NCI-H2227 treated with DMSO at 0.1 percent for 48 hours (cell line): ENCODE measurements at regions not wholly inside any gene's neighbourhood (a gene's known extent, or its start where the extent isn't known, plus 50 kb on each side); places are given as distances from the start of the nearest gene placed in this dataset.

Experiments used
- DNase-seq: peaks from one replicate; lab custom pipeline; 2025; lab: John Stamatoyannopoulos, UW

DNA sequence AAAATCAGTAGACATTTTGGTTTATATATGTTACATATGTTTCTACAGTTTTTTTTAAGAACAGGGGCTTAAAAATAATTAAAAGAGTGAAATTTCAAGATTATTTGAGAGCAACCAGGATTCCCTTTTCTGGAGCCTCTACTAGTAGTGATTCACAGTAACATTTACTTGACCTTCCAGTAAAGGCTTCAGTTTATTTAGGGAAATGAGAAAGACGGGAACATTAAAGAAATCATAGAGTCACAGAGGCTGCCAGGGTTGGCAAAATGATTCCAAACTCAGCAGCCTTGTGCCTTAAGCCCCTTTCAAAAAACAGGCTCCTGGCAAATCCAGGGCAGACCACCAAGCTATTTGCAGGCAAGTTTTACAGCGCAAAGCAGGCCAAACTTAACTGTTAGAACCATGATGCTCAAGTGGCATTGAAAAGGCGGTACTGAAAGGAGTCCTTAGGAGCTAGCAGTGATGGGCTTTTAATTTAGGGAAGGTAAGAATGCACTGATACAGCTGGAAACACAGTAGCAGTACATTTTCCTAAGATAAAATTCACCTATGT is 201.1 kb upstream of the ADAMTS9 start:
- DNase-seq: no peak

DNA sequence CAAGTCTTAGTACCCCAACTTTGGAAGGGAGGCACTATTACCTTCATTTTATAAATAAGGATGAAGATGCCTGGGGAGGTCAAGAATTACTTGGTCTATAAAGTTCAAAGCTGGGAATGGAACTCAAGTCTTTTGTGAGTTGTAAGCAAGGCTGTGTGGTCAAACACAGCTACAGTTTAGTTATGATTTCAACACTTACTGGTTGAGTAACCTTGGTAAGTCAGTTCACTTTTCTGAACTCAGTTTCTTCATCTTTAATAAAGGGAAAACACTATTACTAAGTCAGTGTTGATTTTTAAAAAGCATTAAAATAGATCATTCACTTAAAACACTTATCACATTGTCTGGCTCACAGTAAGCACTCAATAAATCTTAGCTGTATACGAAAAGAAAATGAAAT is 200.4 kb upstream of the ADAMTS9 start:
- no peak for DNase-seq

- no peak for DNase-seq
These were observed 197.3 kb upstream of the ADAMTS9 start for GRCh38 chr3:64885055-64885454.

GRCh38 chr3:64884536-64884935 is 196.7 kb upstream of the ADAMTS9 start:
- DNase-seq: no peak

DNA sequence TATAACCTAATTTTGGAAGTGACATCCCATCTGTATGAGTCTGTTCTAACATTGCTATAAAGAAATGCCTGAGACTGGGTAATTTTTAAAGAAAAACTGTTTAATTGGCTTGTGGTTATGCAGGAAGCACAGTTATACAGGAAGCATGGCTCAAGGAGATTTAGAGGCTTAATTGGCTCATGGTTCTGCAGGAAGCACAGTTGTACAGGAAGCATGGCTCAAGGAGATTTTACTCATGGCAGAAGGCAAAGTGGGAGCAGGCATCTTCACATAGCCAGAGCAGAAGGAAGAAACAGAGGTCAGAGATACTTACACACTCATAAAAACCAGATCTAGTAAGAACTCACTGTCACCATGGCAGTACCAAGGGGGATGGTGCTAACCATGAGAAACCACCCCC is 193.1 kb upstream of the ADAMTS9 start:
- no peak for DNase-seq

- DNase-seq: no peak
These were observed 190.6 kb upstream of the ADAMTS9 start for GRCh38 chr3:64878362-64878761.

DNA sequence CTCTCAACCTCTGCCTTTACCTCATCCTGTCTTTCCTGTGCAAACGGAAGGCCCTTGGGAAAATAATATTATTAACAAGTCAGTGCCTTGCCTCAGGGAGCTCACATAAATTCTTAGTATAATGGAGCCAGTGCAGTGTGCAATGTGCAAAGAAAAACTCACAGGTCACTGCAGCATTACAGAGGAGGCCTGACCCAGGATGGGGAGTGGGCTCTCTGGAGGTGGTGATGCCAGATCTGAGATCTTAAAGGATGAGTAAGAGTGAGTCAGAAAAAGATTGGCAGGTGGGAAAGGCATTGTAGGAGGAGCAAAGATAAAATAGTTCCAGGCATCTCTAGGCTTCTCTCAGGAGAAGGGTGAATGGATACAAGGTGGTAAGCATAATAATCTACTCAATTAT is 185.6 kb upstream of the ADAMTS9 start:
- no peak for DNase-seq

DNA sequence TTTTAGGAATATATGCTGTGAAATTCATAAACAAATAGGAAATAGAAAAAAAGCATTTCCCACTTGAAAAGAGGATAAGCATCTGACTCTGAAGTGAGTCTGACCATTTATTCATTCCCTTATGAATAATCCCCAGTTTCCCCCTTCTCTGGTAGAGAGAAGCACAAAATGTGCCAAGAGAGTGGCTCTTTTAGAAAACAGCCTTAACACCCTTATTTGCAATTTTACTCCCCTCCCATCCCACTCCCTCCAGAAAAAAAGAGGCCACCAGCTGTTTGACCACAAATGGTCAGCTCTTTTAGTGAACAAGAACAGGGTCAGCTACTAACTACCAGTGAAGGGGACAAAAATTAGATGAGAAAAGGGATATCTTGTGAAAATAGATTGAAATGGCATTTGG is 184.5 kb upstream of the ADAMTS9 start:
- no peak for DNase-seq

GRCh38 chr3:64871834-64872249 is 184.0 kb upstream of the ADAMTS9 start:
- no peak for DNase-seq

GRCh38 chr3:64870876-64871646 is 183.3 kb upstream of the ADAMTS9 start:
- peak; percentile 9 for DNase-seq

GRCh38 chr3:64867224-64867623 is 179.4 kb upstream of the ADAMTS9 start:
- DNase-seq: no peak

- DNase-seq: no peak
These were observed 178.2 kb upstream of the ADAMTS9 start for GRCh38 chr3:64865839-64866570.

DNA sequence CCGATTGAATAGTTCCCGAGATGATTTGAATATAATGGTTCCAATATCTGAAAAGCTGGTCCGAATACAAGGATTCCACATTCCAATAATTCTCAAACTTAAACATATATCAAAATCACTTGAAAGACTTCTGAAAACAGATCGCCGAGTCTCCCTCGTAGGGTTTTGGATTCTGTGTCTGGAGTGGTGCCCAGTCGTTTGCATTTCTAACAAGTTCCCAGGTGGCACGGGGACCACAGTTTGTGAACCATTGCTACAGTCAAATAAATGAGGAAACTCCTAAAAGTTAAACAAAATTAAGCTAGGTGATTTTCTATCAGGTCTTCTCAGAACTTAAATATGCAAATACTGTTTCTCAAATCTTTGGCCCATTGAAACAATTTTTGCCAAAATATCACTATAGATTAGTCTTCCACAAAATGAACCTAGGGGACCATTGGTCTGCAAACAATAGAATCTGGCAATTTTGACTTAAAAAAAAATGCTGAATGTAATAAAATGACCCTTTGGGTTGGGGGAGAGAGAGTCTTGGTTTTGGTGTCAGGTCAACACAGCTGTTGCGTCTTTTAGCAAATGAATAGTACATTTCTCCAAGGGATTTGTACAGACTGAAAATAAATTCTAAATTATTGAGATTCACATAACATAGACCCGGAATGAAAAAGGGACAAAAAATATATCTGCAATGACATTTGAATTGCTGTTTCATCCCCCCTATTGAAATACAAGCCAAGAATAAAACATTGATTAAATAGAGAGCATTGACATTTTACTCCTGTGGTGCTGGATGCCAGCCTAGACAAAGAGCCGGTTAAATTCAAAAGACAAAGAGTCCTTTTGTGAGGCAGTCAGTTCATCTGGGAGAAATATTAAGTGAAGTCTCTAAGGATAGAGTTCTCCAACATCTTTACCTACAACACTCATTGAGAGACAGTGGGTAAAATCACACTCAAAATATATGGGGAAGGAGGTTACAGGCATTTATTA is 175.7 kb upstream of the ADAMTS9 start:
- DNase-seq: no peak

DNA sequence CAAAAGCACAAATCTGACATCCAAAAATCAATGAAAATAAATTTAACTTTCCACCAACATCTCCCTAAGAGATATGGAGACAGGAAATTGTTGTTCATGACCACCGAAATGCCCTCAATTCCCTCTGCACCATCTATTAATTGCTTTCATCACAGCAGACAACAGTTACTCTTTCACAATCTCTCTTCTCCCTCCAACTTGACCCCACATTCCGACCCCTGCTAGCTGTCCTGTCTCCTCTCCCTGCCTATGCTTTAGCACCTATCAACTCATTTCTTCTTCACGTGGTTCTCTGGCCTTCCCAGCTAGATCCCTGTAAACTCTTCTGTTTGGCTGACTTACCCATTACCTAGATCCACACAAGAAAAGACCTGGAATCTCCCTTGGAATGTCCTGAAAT is 173.9 kb upstream of the ADAMTS9 start:
- no peak for DNase-seq

DNA sequence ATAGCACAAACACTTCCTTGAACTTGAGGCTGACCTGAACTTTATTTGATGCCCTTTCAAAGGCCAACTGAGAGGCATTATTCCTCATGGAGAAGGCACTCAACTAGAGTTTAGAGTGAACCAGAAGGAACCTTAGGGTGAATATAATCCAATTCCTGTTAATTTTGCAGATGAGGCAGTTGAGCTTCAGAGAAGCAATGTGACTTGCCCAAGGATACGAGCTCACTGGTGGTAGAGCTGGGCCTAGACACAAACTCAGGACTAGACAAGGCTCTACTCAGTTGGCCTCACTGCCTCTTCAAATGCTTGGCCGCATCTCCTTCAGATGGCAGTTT is 172.7 kb upstream of the ADAMTS9 start:
- DNase-seq: no peak

DNA sequence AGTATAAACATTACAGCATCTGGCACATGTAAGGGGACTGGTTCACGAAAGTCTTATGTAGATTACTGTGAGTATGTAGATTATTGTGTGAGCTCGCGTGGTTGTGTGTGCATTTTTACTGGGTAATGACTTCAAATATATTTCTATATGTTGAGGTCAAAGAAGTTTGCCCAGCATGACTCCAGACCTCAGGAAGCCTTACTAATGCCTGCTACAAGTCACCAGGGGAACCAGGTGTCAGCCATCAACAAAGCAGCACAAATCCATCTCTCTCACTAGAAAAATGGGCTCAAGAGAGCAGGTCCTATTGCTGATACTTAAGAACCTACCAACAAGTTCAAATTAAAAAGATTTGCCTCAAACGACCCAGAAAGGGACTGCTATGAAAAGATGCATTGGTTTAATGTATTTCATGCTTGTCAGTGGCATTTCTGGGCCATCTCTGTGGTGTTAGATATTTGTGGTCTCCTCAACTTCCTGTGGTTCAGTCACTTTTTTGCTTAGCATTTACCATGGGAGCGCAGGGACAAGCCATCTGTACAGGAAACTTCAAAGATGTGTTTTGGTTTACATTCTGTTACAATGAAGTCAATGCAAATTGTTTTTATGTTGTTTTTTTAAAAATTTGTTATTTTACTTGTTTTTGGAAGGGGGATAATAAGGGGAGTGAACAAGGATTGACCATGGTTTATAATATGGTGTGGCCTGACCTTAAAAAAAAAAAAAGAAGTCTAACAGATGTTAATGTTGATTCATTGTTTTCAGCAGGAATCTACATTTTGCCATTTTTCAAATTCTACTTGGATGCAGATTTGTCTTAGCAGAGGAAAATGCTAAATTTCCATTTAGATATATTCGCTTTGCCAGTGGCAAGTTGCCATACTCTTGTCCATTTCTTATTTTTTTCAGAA is 172.1 kb upstream of the ADAMTS9 start:
- no peak for DNase-seq

DNA sequence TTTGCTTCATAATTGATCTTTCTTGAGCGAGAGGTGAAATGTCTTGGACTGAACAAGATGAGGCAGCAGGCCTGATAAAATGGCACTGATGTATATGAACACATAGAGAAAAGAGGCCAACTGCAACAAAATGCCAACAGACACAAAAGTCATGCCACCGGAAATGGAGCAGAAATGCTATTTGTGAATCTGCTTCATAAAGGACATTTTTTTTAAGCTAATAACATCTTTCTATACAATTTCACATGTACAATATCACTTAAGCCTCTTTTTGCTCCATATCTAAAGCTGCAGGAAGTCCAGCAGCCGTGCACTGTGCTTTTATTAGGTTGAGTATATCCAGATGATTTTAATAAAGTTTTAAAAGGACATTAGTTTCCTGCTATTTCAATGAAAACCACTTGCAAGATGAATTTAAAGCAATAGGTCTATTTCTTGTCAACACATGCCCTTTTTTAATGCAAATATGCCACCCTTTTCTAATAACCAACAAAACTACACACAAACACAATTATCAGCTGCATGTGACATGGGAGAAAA is 169.2 kb upstream of the ADAMTS9 start:
- DNase-seq: no peak

GRCh38 chr3:64856106-64856505 is 168.3 kb upstream of the ADAMTS9 start:
- no peak for DNase-seq

- no peak for DNase-seq
These were observed 165.7 kb upstream of the ADAMTS9 start for GRCh38 chr3:64853456-64853855.

GRCh38 chr3:64852738-64853137 is 164.9 kb upstream of the ADAMTS9 start:
- DNase-seq: no peak

- no peak for DNase-seq
These were observed 161.0 kb upstream of the ADAMTS9 start for GRCh38 chr3:64848822-64849221.
